Uterus (tissue), 2 donors: ENCODE measurements at regions not wholly inside any gene's neighbourhood (a gene's known extent, or its start where the extent isn't known, plus 50 kb on each side); places are given as distances from the start of the nearest gene placed in this dataset.

Source experiments
- CTCF ChIP-seq, 4 experiments: fragments of 200-600 bp in 2 of 4; fragments of 450-650 bp in 2 of 4; sonication (generic) in 2 of 4; IDR thresholded peaks; one replicate each; pipeline ENCODE4 v1.5.1; 2016 to 2019; ENCODE audit warnings: antibody characterized with exemption in 4 of 4, mild to moderate bottlenecking in 2 of 4, moderate library complexity in 1 of 4
- POLR2A ChIP-seq, 2 donors: fragments of 450-650 bp; IDR thresholded peaks; one replicate each; pipeline ENCODE4 v1.6.1; 2016; ENCODE audit warnings: antibody characterized with exemption in 2 of 2, mild to moderate bottlenecking in 1 of 2, moderate library complexity in 1 of 2

GRCh38 chr22:22032906-22033802, 50.6 kb upstream of the TOP3B start:
- TF ChIP-seq CTCF (IDR thresholded peaks at IDR 0.05) (no peak), POLR2A (IDR thresholded peaks at IDR 0.05) (no peak)
